Colonic mucosa (tissue), 4 donors: ENCODE measurements at regions not wholly inside any gene's neighbourhood (a gene's known extent, or its start where the extent isn't known, plus 50 kb on each side); places are given as distances from the start of the nearest gene placed in this dataset.

Source experiments
- DNase-seq: peaks from one replicate; pipeline ENCODE4 v3.0.0-alpha.2; 2020
- H3K27ac ChIP-seq: fragments of 200-600 bp; one replicate; pipeline ENCODE4 v1.8.0; 2021
- H3K27me3 ChIP-seq: fragments of 200-600 bp; one replicate; pipeline ENCODE4 v1.8.0; 2021
- H3K36me3 ChIP-seq: fragments of 200-600 bp; one replicate; pipeline ENCODE4 v1.8.0; 2021
- H3K4me1 ChIP-seq: fragments of 200-600 bp; one replicate; pipeline ENCODE4 v1.8.0; 2021; ENCODE audit warnings: mild to moderate bottlenecking
- H3K4me3 ChIP-seq: fragments of 200-600 bp; one replicate; pipeline ENCODE4 v1.8.0; 2021
- H3K9ac ChIP-seq, 2 donors: one replicate each; pipeline ENCODE4 v1.7.0; 2013; ENCODE audit warnings: control low read depth in 2 of 2, low read depth in 2 of 2, low read length in 2 of 2
- H3K9me3 ChIP-seq: fragments of 200-600 bp; one replicate; pipeline ENCODE4 v1.8.0; 2021
- CTCF ChIP-seq: fragments of 200-600 bp; IDR thresholded peaks from one replicate; pipeline ENCODE4 v1.8.0; 2022; ENCODE audit warnings: antibody characterized with exemption, mild to moderate bottlenecking
- intact Hi-C: fragments of 100-400 bp; cut with DNase I; formaldehyde crosslinking; loops from one replicate; pipeline ENCODE4 v1.14.1; 2022
- donor health status: healthy.
- donor health status: DM: no; HTN: no; CAD: no.
- donor health status: DM: no; HTN: no; CAD: no.

- intact Hi-C loops: no loop called here
- Histone ChIP-seq H3K27me3 (no peaks in the 10 kb centered on the region), H3K27ac (no peak overlapping the region), H3K4me3 (no peak overlapping the region), H3K4me1 (no peaks in the 10 kb centered on the region), H3K36me3 (no peaks in the 10 kb centered on the region), H3K9me3 (no peaks in the 10 kb centered on the region), H3K9ac (no peak overlapping the region)
- DNase-seq: no peak
- TF ChIP-seq CTCF: no peak
Measured at GRCh38 chr17:77765292-77765691, 193.2 kb upstream of the TNRC6C start.

GRCh38 chr17:77767148-77767547 is 191.4 kb upstream of the TNRC6C start:
- Histone ChIP-seq H3K36me3 (no peaks in the 10 kb centered on the region), H3K9me3 (no peaks in the 10 kb centered on the region), H3K9ac (no peak overlapping the region), H3K27ac (no peak overlapping the region), H3K4me3 (no peak overlapping the region), H3K27me3 (no peaks in the 10 kb centered on the region), H3K4me1 (no peaks in the 10 kb centered on the region)
- no peak for TF ChIP-seq CTCF
- intact Hi-C loops: no loop called here
- DNase-seq: no peak

GRCh38 chr17:77768248-77768852 is 190.2 kb upstream of the TNRC6C start:
- Histone ChIP-seq H3K36me3 (no peaks in the 10 kb centered on the region), H3K9me3 (no peaks in the 10 kb centered on the region), H3K27ac (no peak overlapping the region), H3K9ac (no peak overlapping the region), H3K4me3 (no peak overlapping the region), H3K27me3 (no peaks in the 10 kb centered on the region), H3K4me1 (no peaks in the 10 kb centered on the region)
- no peak for DNase-seq
- intact Hi-C loops: no loop called here
- no peak for TF ChIP-seq CTCF

GRCh38 chr17:77769215-77769614 is 189.3 kb upstream of the TNRC6C start:
- Histone ChIP-seq H3K27me3 (no peaks in the 10 kb centered on the region), H3K9ac (no peak overlapping the region)
- intact Hi-C loops: no loop called here

GRCh38 chr17:77769762-77770161 is 188.7 kb upstream of the TNRC6C start:
- no peak overlapping the region for H3K4me3 ChIP-seq
- no peak overlapping the region for H3K9ac ChIP-seq
- H3K9me3 ChIP-seq: no peaks in the 10 kb centered on the region
- DNase-seq: no peak
- H3K27ac ChIP-seq: no peak overlapping the region
- no peaks in the 10 kb centered on the region for H3K4me1 ChIP-seq
- H3K36me3 ChIP-seq: no peaks in the 10 kb centered on the region
- no peaks in the 10 kb centered on the region for H3K27me3 ChIP-seq
- TF ChIP-seq CTCF: no peak
- intact Hi-C loops: loop anchor here (5.0 to 10.0 kb wide), 2 partner anchors 125 to 183 kb away; no protein-coding TSS in a partner anchor

More at GRCh38 chr17:77769215-77769614, 189.3 kb upstream of the TNRC6C start:
- no peak overlapping the region for H3K27ac ChIP-seq
- H3K4me3 ChIP-seq: no peak overlapping the region
- no peak for TF ChIP-seq CTCF
- H3K36me3 ChIP-seq: no peaks in the 10 kb centered on the region
- no peak for DNase-seq
- H3K4me1 ChIP-seq: no peaks in the 10 kb centered on the region
- no peaks in the 10 kb centered on the region for H3K9me3 ChIP-seq
